Omental fat pad (tissue), 3 donors: ENCODE measurements at regions not wholly inside any gene's neighbourhood (a gene's known extent, or its start where the extent isn't known, plus 50 kb on each side); places are given as distances from the start of the nearest gene placed in this dataset.
"Not testable (repeated sequence)": the region's sequence is repeated elsewhere in the genome, so short reads cannot be mapped to it uniquely, and the experiment has no call there.

Experiments used
- ATAC-seq: fragments of 150-250 bp; one replicate; pipeline ENCODE4 v1.9.1; 2016; ENCODE audit warnings: mild to moderate bottlenecking, moderate library complexity; ENCODE audit not compliant: low FRiP score
- DNase-seq: peaks from one replicate; pipeline ENCODE4 v3.0.0-alpha.2; 2019; ENCODE audit warnings: low spot score
- CTCF ChIP-seq, 3 donors: fragments of 450-650 bp; IDR thresholded peaks; one replicate each; pipeline ENCODE4 v1.5.1; 2016 to 2017; ENCODE audit warnings: antibody characterized with exemption in 3 of 3, mild to moderate bottlenecking in 3 of 3, moderate library complexity in 2 of 3

DNA sequence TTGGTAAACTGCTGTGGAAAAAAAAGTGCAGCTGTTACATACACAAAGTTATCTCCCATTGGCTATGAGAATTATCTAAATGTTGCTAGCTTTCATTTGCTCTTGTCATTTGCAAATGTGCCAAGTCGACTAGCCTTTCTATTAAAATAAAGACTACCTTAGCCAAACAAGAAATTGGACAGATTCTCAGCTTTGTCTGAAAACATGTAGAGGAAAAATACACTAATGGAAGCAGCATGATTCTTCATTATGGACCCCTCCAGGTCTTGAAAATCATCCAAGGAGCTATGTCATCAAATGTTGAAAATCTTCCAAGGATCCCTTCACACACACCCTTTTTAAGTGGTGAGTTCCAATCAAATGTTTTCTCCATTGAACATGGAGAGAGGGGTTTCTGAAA is 237.7 kb downstream of the ETV1 start:
- no peak for TF ChIP-seq CTCF (IDR thresholded peaks at IDR 0.05)
- ATAC-seq: no peak
- no peak for DNase-seq

DNA sequence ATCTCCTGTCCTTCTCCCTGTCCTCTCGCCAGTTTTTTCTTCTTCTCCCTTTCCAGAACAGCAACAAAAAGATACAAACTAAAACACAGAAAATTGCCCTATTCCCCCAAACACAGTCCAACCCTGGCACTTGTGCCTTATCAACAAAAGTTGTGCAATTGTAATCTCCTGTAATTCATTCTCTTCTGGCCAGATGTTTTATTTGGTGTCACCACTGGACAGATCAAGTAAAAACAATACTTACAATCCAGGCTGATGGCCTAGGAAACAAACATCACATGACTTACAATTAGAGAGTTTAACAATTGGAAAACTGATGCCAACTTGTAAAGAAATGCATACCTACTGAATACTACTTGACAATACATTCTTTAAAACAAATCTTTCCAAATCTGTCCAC is 231.6 kb downstream of the ETV1 start:
- DNase-seq: no peak

DNA sequence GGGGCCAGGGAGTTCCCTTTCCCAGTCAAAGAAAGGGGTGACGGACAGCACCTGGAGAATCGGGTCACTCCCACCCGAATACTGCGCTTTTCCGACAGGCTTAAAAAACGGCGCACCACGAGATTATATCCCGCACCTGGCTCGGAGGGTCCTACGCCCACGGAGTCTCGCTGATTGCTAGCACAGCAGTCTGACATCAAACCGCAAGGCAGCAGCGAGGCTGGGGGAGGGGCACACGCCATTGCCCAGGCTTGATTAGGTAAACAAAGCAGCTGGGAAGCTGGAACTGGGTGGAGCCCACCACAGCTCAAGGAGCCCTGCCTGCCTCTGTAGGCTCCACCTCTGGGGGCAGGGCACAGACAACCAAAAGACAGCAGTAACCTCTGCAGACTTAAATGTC is 223.6 kb downstream of the ETV1 start:
- ATAC-seq, DNase-seq: not testable (repeated sequence)

More for the DNA sequence above, 231.6 kb downstream of the ETV1 start:
- ATAC-seq: no peak
- no peak for TF ChIP-seq CTCF (IDR thresholded peaks at IDR 0.05)

GRCh38 chr7:13770305-13770704 is 219.2 kb downstream of the ETV1 start:
- no peak for DNase-seq
- no peak for ATAC-seq
- no peak for TF ChIP-seq CTCF (IDR thresholded peaks at IDR 0.05)

GRCh38 chr7:13774976-13775375 is 214.5 kb downstream of the ETV1 start:
- no peak for DNase-seq
- no peak for TF ChIP-seq CTCF (IDR thresholded peaks at IDR 0.05)
- ATAC-seq: no peak

GRCh38 chr7:13777242-13777641 is 212.2 kb downstream of the ETV1 start:
- no peak for TF ChIP-seq CTCF (IDR thresholded peaks at IDR 0.05)
- ATAC-seq (no peak), DNase-seq (no peak)

DNA sequence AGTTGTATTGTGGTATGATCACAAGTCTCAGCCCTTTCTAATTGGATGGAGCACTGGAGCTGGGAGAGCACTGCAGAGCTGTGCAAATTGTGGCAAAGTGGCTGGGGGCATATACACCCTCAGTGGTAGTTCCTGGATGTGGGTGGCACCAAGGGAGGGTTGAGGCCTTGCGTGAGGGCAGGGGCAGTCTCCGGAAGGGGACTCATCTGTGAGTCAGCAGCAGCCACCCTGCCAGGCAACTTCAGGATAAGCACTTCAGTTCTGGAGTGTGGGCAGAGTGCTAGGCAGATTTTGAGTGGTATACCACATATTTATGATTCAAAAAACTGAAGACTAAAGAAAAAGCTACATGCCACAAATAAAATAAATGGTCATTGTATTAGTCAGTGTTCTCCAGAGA is 210.5 kb downstream of the ETV1 start:
- no peak for TF ChIP-seq CTCF (IDR thresholded peaks at IDR 0.05)
- no peak for DNase-seq
- ATAC-seq: no peak

GRCh38 chr7:13790611-13791010 is 198.9 kb downstream of the ETV1 start:
- ATAC-seq (no peak), DNase-seq (no peak)
- no peak for TF ChIP-seq CTCF (IDR thresholded peaks at IDR 0.05)
